Esophagus muscularis mucosa (tissue), 3 donors: ENCODE measurements at regions not wholly inside any gene's neighbourhood (a gene's known extent, or its start where the extent isn't known, plus 50 kb on each side); places are given as distances from the start of the nearest gene placed in this dataset.

Experiments
- POLR2AphosphoS5 ChIP-seq, 2 donors: sonication (generic); formaldehyde crosslinking; IDR thresholded peaks; one replicate each; pipeline ENCODE4 v1.6.1; 2017; ENCODE audit warnings: antibody characterized with exemption in 2 of 2
- TF ChIP-seq, protein P1 (sequence below), 3 experiments: fragments of 200-600 bp in 2 of 3; fragments of 450-650 bp in 1 of 3; sonication (generic) in 2 of 3; IDR thresholded peaks; one replicate each; pipeline ENCODE4 v1.5.1; 2017 to 2019; ENCODE audit warnings: antibody characterized with exemption in 3 of 3, mild to moderate bottlenecking in 2 of 3, moderate library complexity in 1 of 3

DNA sequence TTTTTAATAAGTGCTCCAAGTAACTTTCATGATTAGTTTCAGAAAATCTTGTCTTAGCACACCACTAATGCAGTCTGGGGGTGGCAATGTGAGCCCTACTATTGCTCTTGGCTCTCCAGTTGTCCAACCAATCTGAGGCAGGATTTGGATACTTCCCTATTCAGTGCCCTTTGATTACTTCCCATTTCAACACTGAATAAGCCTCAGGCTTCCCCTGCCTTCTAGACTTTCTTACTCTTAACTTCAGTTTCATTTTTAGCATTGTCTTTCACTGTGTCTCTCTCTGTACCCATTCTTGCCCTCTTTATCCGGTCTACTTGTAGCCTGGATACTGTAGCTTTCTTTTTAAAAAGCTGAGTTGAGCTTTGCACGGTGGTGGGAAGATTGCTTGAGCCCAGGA lies 186.1 kb downstream of the C9orf152 start:
- TF ChIP-seq, protein P1, sequence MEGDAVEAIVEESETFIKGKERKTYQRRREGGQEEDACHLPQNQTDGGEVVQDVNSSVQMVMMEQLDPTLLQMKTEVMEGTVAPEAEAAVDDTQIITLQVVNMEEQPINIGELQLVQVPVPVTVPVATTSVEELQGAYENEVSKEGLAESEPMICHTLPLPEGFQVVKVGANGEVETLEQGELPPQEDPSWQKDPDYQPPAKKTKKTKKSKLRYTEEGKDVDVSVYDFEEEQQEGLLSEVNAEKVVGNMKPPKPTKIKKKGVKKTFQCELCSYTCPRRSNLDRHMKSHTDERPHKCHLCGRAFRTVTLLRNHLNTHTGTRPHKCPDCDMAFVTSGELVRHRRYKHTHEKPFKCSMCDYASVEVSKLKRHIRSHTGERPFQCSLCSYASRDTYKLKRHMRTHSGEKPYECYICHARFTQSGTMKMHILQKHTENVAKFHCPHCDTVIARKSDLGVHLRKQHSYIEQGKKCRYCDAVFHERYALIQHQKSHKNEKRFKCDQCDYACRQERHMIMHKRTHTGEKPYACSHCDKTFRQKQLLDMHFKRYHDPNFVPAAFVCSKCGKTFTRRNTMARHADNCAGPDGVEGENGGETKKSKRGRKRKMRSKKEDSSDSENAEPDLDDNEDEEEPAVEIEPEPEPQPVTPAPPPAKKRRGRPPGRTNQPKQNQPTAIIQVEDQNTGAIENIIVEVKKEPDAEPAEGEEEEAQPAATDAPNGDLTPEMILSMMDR (IDR thresholded peaks at IDR 0.05): no peak
- no peak for TF ChIP-seq POLR2AphosphoS5 (IDR thresholded peaks at IDR 0.05)
